ENCODE measurements at regions not wholly inside any gene's neighbourhood (a gene's known extent, or its start where the extent isn't known, plus 50 kb on each side); places are given as distances from the start of the nearest gene placed in this dataset.

- TF ChIP-seq, protein P1, sequence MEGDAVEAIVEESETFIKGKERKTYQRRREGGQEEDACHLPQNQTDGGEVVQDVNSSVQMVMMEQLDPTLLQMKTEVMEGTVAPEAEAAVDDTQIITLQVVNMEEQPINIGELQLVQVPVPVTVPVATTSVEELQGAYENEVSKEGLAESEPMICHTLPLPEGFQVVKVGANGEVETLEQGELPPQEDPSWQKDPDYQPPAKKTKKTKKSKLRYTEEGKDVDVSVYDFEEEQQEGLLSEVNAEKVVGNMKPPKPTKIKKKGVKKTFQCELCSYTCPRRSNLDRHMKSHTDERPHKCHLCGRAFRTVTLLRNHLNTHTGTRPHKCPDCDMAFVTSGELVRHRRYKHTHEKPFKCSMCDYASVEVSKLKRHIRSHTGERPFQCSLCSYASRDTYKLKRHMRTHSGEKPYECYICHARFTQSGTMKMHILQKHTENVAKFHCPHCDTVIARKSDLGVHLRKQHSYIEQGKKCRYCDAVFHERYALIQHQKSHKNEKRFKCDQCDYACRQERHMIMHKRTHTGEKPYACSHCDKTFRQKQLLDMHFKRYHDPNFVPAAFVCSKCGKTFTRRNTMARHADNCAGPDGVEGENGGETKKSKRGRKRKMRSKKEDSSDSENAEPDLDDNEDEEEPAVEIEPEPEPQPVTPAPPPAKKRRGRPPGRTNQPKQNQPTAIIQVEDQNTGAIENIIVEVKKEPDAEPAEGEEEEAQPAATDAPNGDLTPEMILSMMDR (IDR thresholded peaks at IDR 0.05) = no peak
- TF ChIP-seq EZH2 (IDR thresholded peaks at IDR 0.05) (no peak), EZH2phosphoT487 (IDR thresholded peaks at IDR 0.05) (no peak)
Observed at GRCh38 chr10:14403881-14404623, 73.3 kb upstream of the FRMD4A start.

Measured in neural progenitor cell (in vitro differentiated cells).